ENCODE measurements at regions not wholly inside any gene's neighbourhood (a gene's known extent, or its start where the extent isn't known, plus 50 kb on each side); places are given as distances from the start of the nearest gene placed in this dataset.

DNA sequence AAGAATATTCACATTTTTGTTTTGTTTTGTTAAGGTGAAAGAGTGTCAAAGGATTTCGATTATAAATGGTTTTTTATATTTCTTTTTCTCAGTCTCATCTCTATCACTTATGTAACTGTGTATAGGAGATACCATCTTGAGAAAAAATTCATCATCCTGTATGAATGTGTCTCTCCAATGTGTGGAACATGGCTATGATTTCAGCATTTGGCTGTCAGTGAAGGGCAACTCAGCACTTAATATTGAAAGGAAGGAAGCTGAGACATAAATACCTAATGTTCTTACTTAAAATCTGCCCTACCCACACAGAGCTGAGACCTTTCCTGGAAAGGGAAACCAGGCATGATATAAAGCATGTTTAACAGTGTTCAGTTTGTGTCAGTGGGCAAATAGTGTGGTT lies 474.2 kb upstream of the RIOK2 start:
- H3K27ac ChIP-seq = no peak overlapping the region
- H3K4me1 ChIP-seq (ENCODE audit: control insufficient read depth in 1 of 2, low read depth in 2 of 2) = no peaks in the 10 kb centered on the region
- H3K4me3 ChIP-seq = no peak overlapping the region
- no peaks in the 10 kb centered on the region for H3K9me3 ChIP-seq
- TF ChIP-seq, protein P1, sequence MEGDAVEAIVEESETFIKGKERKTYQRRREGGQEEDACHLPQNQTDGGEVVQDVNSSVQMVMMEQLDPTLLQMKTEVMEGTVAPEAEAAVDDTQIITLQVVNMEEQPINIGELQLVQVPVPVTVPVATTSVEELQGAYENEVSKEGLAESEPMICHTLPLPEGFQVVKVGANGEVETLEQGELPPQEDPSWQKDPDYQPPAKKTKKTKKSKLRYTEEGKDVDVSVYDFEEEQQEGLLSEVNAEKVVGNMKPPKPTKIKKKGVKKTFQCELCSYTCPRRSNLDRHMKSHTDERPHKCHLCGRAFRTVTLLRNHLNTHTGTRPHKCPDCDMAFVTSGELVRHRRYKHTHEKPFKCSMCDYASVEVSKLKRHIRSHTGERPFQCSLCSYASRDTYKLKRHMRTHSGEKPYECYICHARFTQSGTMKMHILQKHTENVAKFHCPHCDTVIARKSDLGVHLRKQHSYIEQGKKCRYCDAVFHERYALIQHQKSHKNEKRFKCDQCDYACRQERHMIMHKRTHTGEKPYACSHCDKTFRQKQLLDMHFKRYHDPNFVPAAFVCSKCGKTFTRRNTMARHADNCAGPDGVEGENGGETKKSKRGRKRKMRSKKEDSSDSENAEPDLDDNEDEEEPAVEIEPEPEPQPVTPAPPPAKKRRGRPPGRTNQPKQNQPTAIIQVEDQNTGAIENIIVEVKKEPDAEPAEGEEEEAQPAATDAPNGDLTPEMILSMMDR (IDR thresholded peaks at IDR 0.05) = no peak
- DNase-seq (ENCODE audit: low spot score) = no peak
- H3K36me3 ChIP-seq = no peaks in the 10 kb centered on the region
- no peak for ATAC-seq (ENCODE audit: insufficient number of reproducible peaks, low FRiP score, low read depth)
- H3K27me3 ChIP-seq (replicated peaks; ENCODE audit: insufficient read depth) = no peaks in the 10 kb centered on the region

- H3K27ac ChIP-seq = no peak overlapping the region
- TF ChIP-seq, protein P1 (IDR thresholded peaks at IDR 0.05) = no peak
- no peaks in the 10 kb centered on the region for H3K4me1 ChIP-seq (ENCODE audit: control insufficient read depth in 1 of 2, low read depth in 2 of 2)
- no peaks in the 10 kb centered on the region for H3K36me3 ChIP-seq
- no peaks in the 10 kb centered on the region for H3K27me3 ChIP-seq (replicated peaks; ENCODE audit: insufficient read depth)
- H3K9me3 ChIP-seq = no peaks in the 10 kb centered on the region
- DNase-seq (ENCODE audit: low spot score) (no peak), ATAC-seq (ENCODE audit: insufficient number of reproducible peaks, low FRiP score, low read depth) (no peak)
- no peak overlapping the region for H3K4me3 ChIP-seq
These were observed 475.3 kb upstream of the RIOK2 start for GRCh38 chr5:97658116-97658900.

- DNase-seq (ENCODE audit: low spot score) (no peak), ATAC-seq (ENCODE audit: insufficient number of reproducible peaks, low FRiP score, low read depth) (no peak)
- H3K36me3 ChIP-seq = no peaks in the 10 kb centered on the region
- H3K9me3 ChIP-seq = no peaks in the 10 kb centered on the region
- H3K4me1 ChIP-seq (ENCODE audit: control insufficient read depth in 1 of 2, low read depth in 2 of 2) = no peaks in the 10 kb centered on the region
- TF ChIP-seq, protein P1 (IDR thresholded peaks at IDR 0.05) = no peak
- no peak overlapping the region for H3K4me3 ChIP-seq
- H3K27ac ChIP-seq = no peak overlapping the region
- no peaks in the 10 kb centered on the region for H3K27me3 ChIP-seq (replicated peaks; ENCODE audit: insufficient read depth)
These were observed 483.7 kb upstream of the RIOK2 start for GRCh38 chr5:97666783-97667182.

- H3K4me1 ChIP-seq (ENCODE audit: control insufficient read depth in 1 of 2, low read depth in 2 of 2) = no peaks in the 10 kb centered on the region
- no peak for DNase-seq (ENCODE audit: low spot score)
- no peaks in the 10 kb centered on the region for H3K36me3 ChIP-seq
- H3K4me3 ChIP-seq = no peak overlapping the region
- TF ChIP-seq, protein P1 (IDR thresholded peaks at IDR 0.05) = no peak
- H3K27ac ChIP-seq = no peak overlapping the region
- H3K27me3 ChIP-seq (replicated peaks; ENCODE audit: insufficient read depth) = no peaks in the 10 kb centered on the region
- no peak for ATAC-seq (ENCODE audit: insufficient number of reproducible peaks, low FRiP score, low read depth)
- no peaks in the 10 kb centered on the region for H3K9me3 ChIP-seq
These were observed 487.4 kb upstream of the RIOK2 start for GRCh38 chr5:97670447-97670846.

GRCh38 chr5:97676608-97677007 lies 493.6 kb upstream of the RIOK2 start:
- H3K4me3 ChIP-seq = no peak overlapping the region
- peaks cover 3% of the 10 kb centered on the region for H3K9me3 ChIP-seq
- ATAC-seq (ENCODE audit: insufficient number of reproducible peaks, low FRiP score, low read depth) (no peak), DNase-seq (ENCODE audit: low spot score) (no peak)
- no peaks in the 10 kb centered on the region for H3K27me3 ChIP-seq (replicated peaks; ENCODE audit: insufficient read depth)
- TF ChIP-seq, protein P1 (IDR thresholded peaks at IDR 0.05) = no peak
- no peaks in the 10 kb centered on the region for H3K36me3 ChIP-seq
- H3K4me1 ChIP-seq (ENCODE audit: control insufficient read depth in 1 of 2, low read depth in 2 of 2) = no peaks in the 10 kb centered on the region
- no peak overlapping the region for H3K27ac ChIP-seq

Data from thoracic aorta (tissue), 2 donors.